ENCODE measurements at regions not wholly inside any gene's neighbourhood (a gene's known extent, or its start where the extent isn't known, plus 50 kb on each side); places are given as distances from the start of the nearest gene placed in this dataset.

- TF ChIP-seq CTCF (IDR thresholded peaks at IDR 0.05) (no peak), EP300 (IDR thresholded peaks at IDR 0.05) (no peak), POLR2A (IDR thresholded peaks at IDR 0.05; ENCODE audit: low read depth) (no peak)
Measured at GRCh38 chr12:92557422-92557724, 145.4 kb upstream of the PLEKHG7 start.
